ENCODE measurements at regions not wholly inside any gene's neighbourhood (a gene's known extent, or its start where the extent isn't known, plus 50 kb on each side); places are given as distances from the start of the nearest gene placed in this dataset.

DNA sequence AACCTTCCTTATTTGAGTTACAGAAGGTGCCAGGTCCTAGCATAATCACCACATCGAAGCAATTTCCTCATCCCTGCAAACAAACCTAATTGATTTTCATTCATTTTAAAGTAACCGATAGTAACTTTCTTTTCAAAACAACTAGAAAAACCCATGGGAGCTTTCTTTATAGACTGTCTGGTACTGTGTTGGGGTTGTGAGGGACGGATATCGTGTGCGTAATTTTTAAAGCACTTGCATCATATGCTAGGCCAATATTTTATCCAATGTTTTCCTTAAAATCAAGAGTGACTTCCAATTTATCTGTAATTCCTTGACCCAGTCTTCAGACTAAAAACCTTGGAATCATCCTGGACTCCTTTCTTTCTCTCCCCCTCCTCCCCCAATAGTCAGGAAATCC is 271.5 kb upstream of the SESN3 start:
- Histone ChIP-seq H3K36me3 (no peaks in the 10 kb centered on the region), H3K9me3 (no peaks in the 10 kb centered on the region), H3K27me3 (no peaks in the 10 kb centered on the region), H3K27ac (no peak overlapping the region), H3K4me1 (peaks cover 0 to 10% (median 0%) of the 10 kb centered on the region in 3 donors), H3K4me3 (no peak overlapping the region)
- no peak for ATAC-seq
- WGBS, 2 donors (ENCODE audit: low coverage in 1 of 2), result 72 to 87% methylated on average over 5 of the region's 5 CpGs
- no peak for TF ChIP-seq EP300 (IDR thresholded peaks at IDR 0.05)
- no peak for TF ChIP-seq POLR2A (IDR thresholded peaks at IDR 0.05)
- no peak for TF ChIP-seq POLR2AphosphoS5 (IDR thresholded peaks at IDR 0.05)
- TF ChIP-seq CTCF (IDR thresholded peaks at IDR 0.05), result no peak

DNA sequence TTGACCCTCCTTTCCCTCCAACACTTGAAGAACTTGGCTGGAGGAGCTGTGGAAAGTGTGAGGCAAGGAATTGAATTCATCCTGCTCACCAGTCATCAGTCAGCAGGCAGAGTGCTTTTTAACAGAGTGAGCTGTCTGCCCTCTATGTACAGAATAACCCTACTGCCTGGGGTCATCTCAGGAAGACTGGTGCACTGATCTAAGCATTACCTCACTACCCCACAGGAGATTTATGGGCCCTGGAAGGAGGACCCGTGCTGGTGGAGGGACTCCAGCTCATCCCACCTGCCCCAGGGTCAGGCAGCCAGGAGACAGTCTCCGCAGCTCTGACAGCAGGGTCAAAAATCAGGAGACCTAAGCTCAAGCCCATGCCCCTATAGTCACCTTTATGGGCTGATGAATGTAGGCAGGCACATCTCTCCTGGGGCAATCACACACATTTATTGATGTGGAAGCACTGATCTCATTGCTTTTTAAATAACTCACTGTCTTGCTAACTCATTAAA is 270.8 kb upstream of the SESN3 start:
- H3K4me3 ChIP-seq, result no peak overlapping the region
- 0 to 58% methylated on average over 1 to 2 of the region's 2 CpGs for WGBS, 2 donors (ENCODE audit: low coverage in 1 of 2)
- peaks cover 0 to 10% (median 0%) of the 10 kb centered on the region in 3 donors for H3K4me1 ChIP-seq
- TF ChIP-seq CTCF (IDR thresholded peaks at IDR 0.05) (no peak), EP300 (IDR thresholded peaks at IDR 0.05) (no peak), POLR2AphosphoS5 (IDR thresholded peaks at IDR 0.05) (no peak), POLR2A (IDR thresholded peaks at IDR 0.05) (no peak)
- no peak for ATAC-seq
- H3K36me3 ChIP-seq, result no peaks in the 10 kb centered on the region
- no peaks in the 10 kb centered on the region for H3K9me3 ChIP-seq
- no peak overlapping the region for H3K27ac ChIP-seq
- no peaks in the 10 kb centered on the region for H3K27me3 ChIP-seq

DNA sequence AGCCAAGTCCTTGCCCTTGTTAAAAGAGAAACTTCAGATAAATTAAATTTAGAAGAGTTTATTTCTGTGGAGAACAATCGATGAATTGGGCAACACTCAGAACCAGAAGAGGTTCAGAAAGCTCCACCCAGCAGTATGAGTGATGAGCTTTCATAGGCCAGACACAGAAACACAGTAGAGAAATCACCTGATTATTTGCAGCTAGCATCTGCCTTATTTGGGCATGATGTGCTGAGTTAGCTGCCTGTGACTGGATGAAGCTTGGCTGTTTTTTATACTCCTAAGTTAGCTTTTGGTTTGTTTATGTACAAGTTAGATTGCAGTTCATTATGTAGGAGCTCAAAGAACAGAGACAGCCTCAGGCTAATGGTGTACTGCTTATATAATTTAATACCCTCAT is 269.5 kb upstream of the SESN3 start:
- no peaks in the 10 kb centered on the region for H3K27me3 ChIP-seq
- H3K4me3 ChIP-seq, result no peak overlapping the region
- TF ChIP-seq EP300 (IDR thresholded peaks at IDR 0.05) (no peak), POLR2A (IDR thresholded peaks at IDR 0.05) (no peak), POLR2AphosphoS5 (IDR thresholded peaks at IDR 0.05) (no peak)
- H3K27ac ChIP-seq, result no peak overlapping the region
- WGBS, 2 donors (ENCODE audit: low coverage in 1 of 2), result 56 to 69% methylated on average over 1 of the region's 1 CpG
- no peaks in the 10 kb centered on the region for H3K9me3 ChIP-seq
- no peak for ATAC-seq
- no peaks in the 10 kb centered on the region for H3K36me3 ChIP-seq
- H3K4me1 ChIP-seq, result peaks cover 0 to 10% (median 0%) of the 10 kb centered on the region in 3 donors

DNA sequence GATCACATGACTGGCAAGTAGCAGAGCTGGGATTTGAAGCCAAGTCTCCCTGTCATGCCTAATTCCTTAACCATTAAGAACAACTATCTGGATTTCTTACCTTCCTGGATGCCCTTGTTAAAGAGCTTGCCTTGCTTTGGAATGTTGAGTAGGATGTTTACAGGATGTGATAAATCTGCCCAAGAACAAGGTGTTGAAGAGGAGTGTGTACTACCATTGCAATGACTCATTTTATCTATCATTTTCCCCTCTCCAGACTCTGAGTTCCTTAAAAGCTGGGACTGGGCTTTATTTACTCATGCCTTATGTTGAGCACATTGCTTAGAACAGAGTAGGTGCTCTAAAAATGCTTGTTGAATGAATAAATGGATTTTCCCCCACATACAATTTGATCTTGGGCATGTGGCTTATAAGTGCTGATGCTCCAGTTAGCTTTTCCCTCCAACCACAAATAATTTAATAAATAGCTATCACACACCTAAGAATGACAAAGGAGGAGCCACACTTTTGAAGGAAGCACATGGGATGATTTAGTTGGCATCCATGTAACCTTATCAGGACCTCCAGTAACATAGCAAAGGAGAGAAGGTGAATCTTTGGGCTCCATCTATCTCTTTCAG is 268.6 kb upstream of the SESN3 start:
- H3K27ac ChIP-seq, result no peak overlapping the region
- no peak for ATAC-seq
- no peaks in the 10 kb centered on the region for H3K36me3 ChIP-seq
- no peaks in the 10 kb centered on the region for H3K9me3 ChIP-seq
- no peaks in the 10 kb centered on the region for H3K27me3 ChIP-seq
- no peak for TF ChIP-seq CTCF (IDR thresholded peaks at IDR 0.05)
- no peak for TF ChIP-seq EP300 (IDR thresholded peaks at IDR 0.05)
- no peak for TF ChIP-seq POLR2AphosphoS5 (IDR thresholded peaks at IDR 0.05)
- no peak for TF ChIP-seq POLR2A (IDR thresholded peaks at IDR 0.05)
- peaks cover 0 to 10% (median 0%) of the 10 kb centered on the region in 3 donors for H3K4me1 ChIP-seq
- no peak overlapping the region for H3K4me3 ChIP-seq

GRCh38 chr11:95498722-95499425 is 267.9 kb upstream of the SESN3 start:
- ATAC-seq, result no peak
- Histone ChIP-seq H3K4me1 (peaks cover 0 to 10% (median 0%) of the 10 kb centered on the region in 3 donors), H3K4me3 (no peak overlapping the region), H3K9me3 (no peaks in the 10 kb centered on the region), H3K27ac (no peak overlapping the region), H3K27me3 (no peaks in the 10 kb centered on the region), H3K36me3 (no peaks in the 10 kb centered on the region)
- WGBS, 2 donors (ENCODE audit: low coverage in 1 of 2), result 77 to 100% methylated on average over 2 of the region's 2 CpGs
- TF ChIP-seq POLR2AphosphoS5 (IDR thresholded peaks at IDR 0.05) (no peak), POLR2A (IDR thresholded peaks at IDR 0.05) (no peak), EP300 (IDR thresholded peaks at IDR 0.05) (no peak), CTCF (IDR thresholded peaks at IDR 0.05) (no peak)
